T-helper 2 cell treated with Interferon-gamma antibody and Interleukin-4, amounts not matched to agents 5 μg/mL and 100 μg/mL, for 36 hours (primary cell): ENCODE measurements at regions not wholly inside any gene's neighbourhood (a gene's known extent, or its start where the extent isn't known, plus 50 kb on each side); places are given as distances from the start of the nearest gene placed in this dataset.

Source experiments
- DNase-seq: peaks from one replicate; pipeline ENCODE4 v3.0.0; 2021; ENCODE audit warnings: low spot score
- H3K27ac Mint-ChIP-seq: one replicate; pipeline ENCODE4 v1.8.0; 2021; ENCODE audit warnings: mild to moderate bottlenecking, mixed read lengths
- H3K27me3 Mint-ChIP-seq: one replicate; pipeline ENCODE4 v1.8.0; 2021; ENCODE audit warnings: low read depth, mixed read lengths
- H3K36me3 Mint-ChIP-seq: one replicate; pipeline ENCODE4 v1.8.0; 2021; ENCODE audit warnings: low read depth, mixed read lengths
- H3K4me1 Mint-ChIP-seq: one replicate; pipeline ENCODE4 v1.8.0; 2021; ENCODE audit warnings: low read depth, mixed read lengths
- H3K4me3 Mint-ChIP-seq: one replicate; pipeline ENCODE4 v1.8.0; 2022; ENCODE audit warnings: mild to moderate bottlenecking, moderate library complexity, mixed read lengths
- H3K9me3 Mint-ChIP-seq: one replicate; pipeline ENCODE4 v1.8.0; 2021; ENCODE audit warnings: mixed read lengths

- H3K4me1 Mint-ChIP-seq = no peaks in the 10 kb centered on the region
- no peak overlapping the region for H3K4me3 Mint-ChIP-seq
- no peaks in the 10 kb centered on the region for H3K27me3 Mint-ChIP-seq
- DNase-seq = no peak
- H3K36me3 Mint-ChIP-seq = no peaks in the 10 kb centered on the region
- H3K27ac Mint-ChIP-seq = no peak overlapping the region
- H3K9me3 Mint-ChIP-seq = no peaks in the 10 kb centered on the region
Observed at GRCh38 chr22:27269751-27270543, 531.6 kb downstream of the MN1 start.

- DNase-seq = no peak
- Mint-ChIP-seq H3K36me3 (no peaks in the 10 kb centered on the region), H3K27me3 (no peaks in the 10 kb centered on the region), H3K9me3 (no peaks in the 10 kb centered on the region), H3K4me1 (no peaks in the 10 kb centered on the region), H3K4me3 (no peak overlapping the region), H3K27ac (no peak overlapping the region)
Observed at GRCh38 chr22:27270818-27271510, 530.6 kb downstream of the MN1 start.

- no peak for DNase-seq
- Mint-ChIP-seq H3K27ac (no peak overlapping the region), H3K9me3 (no peaks in the 10 kb centered on the region), H3K36me3 (no peaks in the 10 kb centered on the region), H3K4me1 (no peaks in the 10 kb centered on the region), H3K27me3 (no peaks in the 10 kb centered on the region), H3K4me3 (no peak overlapping the region)
Observed at GRCh38 chr22:27273436-27273835, 528.1 kb downstream of the MN1 start.

GRCh38 chr22:27273853-27274252 is 527.7 kb downstream of the MN1 start:
- Mint-ChIP-seq H3K9me3 (no peaks in the 10 kb centered on the region), H3K27ac (no peak overlapping the region), H3K27me3 (no peaks in the 10 kb centered on the region), H3K36me3 (no peaks in the 10 kb centered on the region), H3K4me1 (no peaks in the 10 kb centered on the region), H3K4me3 (no peak overlapping the region)
- DNase-seq = no peak

- Mint-ChIP-seq H3K4me3 (no peak overlapping the region), H3K27ac (no peak overlapping the region), H3K4me1 (no peaks in the 10 kb centered on the region), H3K36me3 (no peaks in the 10 kb centered on the region), H3K27me3 (no peaks in the 10 kb centered on the region), H3K9me3 (no peaks in the 10 kb centered on the region)
- DNase-seq = no peak
Observed at GRCh38 chr22:27274770-27275449, 526.6 kb downstream of the MN1 start.

GRCh38 chr22:27278946-27279345 is 522.6 kb downstream of the MN1 start:
- no peak overlapping the region for H3K4me3 Mint-ChIP-seq
- H3K27ac Mint-ChIP-seq = no peak overlapping the region
- no peaks in the 10 kb centered on the region for H3K4me1 Mint-ChIP-seq
- H3K36me3 Mint-ChIP-seq = no peaks in the 10 kb centered on the region
- DNase-seq = no peak
- H3K27me3 Mint-ChIP-seq = no peaks in the 10 kb centered on the region
- no peaks in the 10 kb centered on the region for H3K9me3 Mint-ChIP-seq

GRCh38 chr22:27283240-27283639 is 518.3 kb downstream of the MN1 start:
- DNase-seq = no peak
- H3K27me3 Mint-ChIP-seq = no peaks in the 10 kb centered on the region
- H3K36me3 Mint-ChIP-seq = no peaks in the 10 kb centered on the region
- H3K4me1 Mint-ChIP-seq = no peaks in the 10 kb centered on the region
- no peak overlapping the region for H3K4me3 Mint-ChIP-seq
- no peak overlapping the region for H3K27ac Mint-ChIP-seq
- no peaks in the 10 kb centered on the region for H3K9me3 Mint-ChIP-seq

- Mint-ChIP-seq H3K27me3 (no peaks in the 10 kb centered on the region), H3K9me3 (no peaks in the 10 kb centered on the region), H3K36me3 (no peaks in the 10 kb centered on the region), H3K4me1 (no peaks in the 10 kb centered on the region), H3K27ac (no peak overlapping the region), H3K4me3 (no peak overlapping the region)
- no peak for DNase-seq
Observed at GRCh38 chr22:27283714-27284113, 517.8 kb downstream of the MN1 start.

GRCh38 chr22:27284324-27284723 is 517.2 kb downstream of the MN1 start:
- H3K27ac Mint-ChIP-seq = no peak overlapping the region
- no peaks in the 10 kb centered on the region for H3K9me3 Mint-ChIP-seq
- H3K27me3 Mint-ChIP-seq = no peaks in the 10 kb centered on the region
- no peaks in the 10 kb centered on the region for H3K4me1 Mint-ChIP-seq
- H3K4me3 Mint-ChIP-seq = no peak overlapping the region
- no peaks in the 10 kb centered on the region for H3K36me3 Mint-ChIP-seq
- no peak for DNase-seq

GRCh38 chr22:27286711-27287110 is 514.8 kb downstream of the MN1 start:
- no peaks in the 10 kb centered on the region for H3K9me3 Mint-ChIP-seq
- no peaks in the 10 kb centered on the region for H3K27me3 Mint-ChIP-seq
- H3K27ac Mint-ChIP-seq = no peak overlapping the region
- DNase-seq = no peak
- no peaks in the 10 kb centered on the region for H3K4me1 Mint-ChIP-seq
- H3K4me3 Mint-ChIP-seq = no peak overlapping the region
- no peaks in the 10 kb centered on the region for H3K36me3 Mint-ChIP-seq

GRCh38 chr22:27292542-27293299 is 508.8 kb downstream of the MN1 start:
- Mint-ChIP-seq H3K9me3 (no peaks in the 10 kb centered on the region), H3K27ac (no peak overlapping the region), H3K4me1 (no peaks in the 10 kb centered on the region), H3K27me3 (peaks cover under 1% of the 10 kb centered on the region), H3K36me3 (no peaks in the 10 kb centered on the region), H3K4me3 (no peak overlapping the region)
- DNase-seq = no peak

- H3K27ac Mint-ChIP-seq = no peak overlapping the region
- no peaks in the 10 kb centered on the region for H3K4me1 Mint-ChIP-seq
- H3K36me3 Mint-ChIP-seq = no peaks in the 10 kb centered on the region
- H3K9me3 Mint-ChIP-seq = no peaks in the 10 kb centered on the region
- peaks cover 6% of the 10 kb centered on the region for H3K27me3 Mint-ChIP-seq
- DNase-seq = no peak
- H3K4me3 Mint-ChIP-seq = no peak overlapping the region
Observed at GRCh38 chr22:27293721-27294445, 507.7 kb downstream of the MN1 start.

GRCh38 chr22:27295040-27295439 is 506.5 kb downstream of the MN1 start:
- Mint-ChIP-seq H3K27me3 (peaks cover 8% of the 10 kb centered on the region), H3K4me1 (no peaks in the 10 kb centered on the region), H3K27ac (no peak overlapping the region), H3K9me3 (no peaks in the 10 kb centered on the region), H3K4me3 (no peak overlapping the region), H3K36me3 (no peaks in the 10 kb centered on the region)
- no peak for DNase-seq
